GM19351 (cell line): ENCODE measurements at regions not wholly inside any gene's neighbourhood (a gene's known extent, or its start where the extent isn't known, plus 50 kb on each side); places are given as distances from the start of the nearest gene placed in this dataset.

Experiments used
- ATAC-seq: cut with Tn5 transposase; IDR thresholded peaks from one replicate; pipeline ENCODE4 v1.9.1; 2021; ENCODE audit warnings: mild to moderate bottlenecking, moderate library complexity; ENCODE audit not compliant: unreplicated experiment

DNA sequence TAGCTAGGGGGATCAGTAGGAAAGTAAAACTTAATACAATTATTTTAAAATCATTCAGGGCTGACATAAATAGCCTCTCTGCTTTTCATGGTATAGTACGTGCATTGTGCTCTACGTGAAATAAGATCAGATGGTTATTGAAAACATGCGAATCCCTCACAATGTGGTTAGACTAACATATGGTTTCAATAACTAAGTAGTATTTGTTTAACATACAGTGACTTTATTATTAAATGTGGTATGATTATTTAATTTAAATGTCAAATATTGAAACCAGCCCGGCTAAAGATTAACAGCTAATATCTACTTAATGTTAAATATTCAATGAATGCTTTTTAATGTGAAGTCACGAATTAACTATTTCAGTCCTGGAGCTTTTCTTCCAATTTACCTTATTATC is 473.9 kb upstream of the THBS1 start:
- ATAC-seq = no peak

DNA sequence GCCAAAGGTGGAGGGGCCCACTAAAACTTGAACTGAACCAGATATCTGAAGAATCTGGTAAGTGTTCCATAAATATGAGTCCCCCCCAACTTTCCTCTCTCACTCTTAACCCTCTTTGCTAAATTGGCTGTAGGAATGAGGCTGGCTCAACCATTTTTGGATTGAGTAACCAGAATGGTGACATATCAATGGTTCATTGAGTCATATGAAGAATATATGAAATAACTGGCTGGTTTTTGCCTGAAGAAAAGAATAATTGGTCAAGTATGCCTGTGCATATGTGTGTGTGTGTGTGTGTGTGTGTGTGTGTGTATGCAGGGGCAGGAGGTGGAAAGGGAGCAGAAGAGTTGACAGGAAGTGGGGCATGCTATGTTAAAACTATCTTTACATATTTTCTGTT is 472.9 kb upstream of the THBS1 start:
- no peak for ATAC-seq

DNA sequence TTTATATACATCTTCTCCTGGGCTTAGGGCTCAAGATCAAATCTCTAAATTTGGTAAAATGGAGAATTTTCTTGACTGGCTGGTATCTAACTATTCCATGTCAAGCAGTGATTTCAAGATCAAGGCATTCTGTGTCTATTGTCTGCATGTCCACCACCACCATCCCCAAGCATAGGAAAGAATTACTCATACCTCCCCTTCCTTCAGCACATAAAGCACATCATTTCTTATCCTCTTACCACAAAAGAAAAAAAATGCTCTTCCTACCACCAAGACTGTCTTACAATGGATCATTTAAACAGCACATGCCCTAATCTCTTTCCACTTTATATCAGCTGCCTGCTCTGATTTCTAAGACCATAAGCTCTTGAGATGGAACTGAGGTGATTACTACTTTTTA is 470.5 kb upstream of the THBS1 start:
- ATAC-seq = no peak

- no peak for ATAC-seq
Measured at GRCh38 chr15:39110746-39111145, 470.1 kb upstream of the THBS1 start.

DNA sequence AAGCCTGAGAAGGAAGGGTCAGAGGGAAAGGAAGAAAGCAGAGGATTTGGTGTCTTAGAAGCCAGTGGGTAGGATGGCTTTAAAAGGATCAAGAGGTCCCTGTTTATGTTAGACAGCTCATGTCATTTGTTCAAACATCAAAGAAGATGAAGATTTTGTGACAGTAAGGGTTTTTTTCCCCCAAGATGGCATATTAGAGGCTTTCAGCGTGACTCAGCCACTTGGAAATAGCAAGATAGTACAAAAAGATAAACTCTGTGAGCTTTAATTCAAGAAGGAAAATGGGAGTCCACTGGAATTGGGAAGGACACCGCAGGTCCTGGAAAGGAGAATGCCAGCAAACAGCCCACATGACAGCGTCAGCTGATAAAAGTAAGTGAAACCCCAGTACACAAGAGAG is 467.1 kb upstream of the THBS1 start:
- ATAC-seq = no peak

DNA sequence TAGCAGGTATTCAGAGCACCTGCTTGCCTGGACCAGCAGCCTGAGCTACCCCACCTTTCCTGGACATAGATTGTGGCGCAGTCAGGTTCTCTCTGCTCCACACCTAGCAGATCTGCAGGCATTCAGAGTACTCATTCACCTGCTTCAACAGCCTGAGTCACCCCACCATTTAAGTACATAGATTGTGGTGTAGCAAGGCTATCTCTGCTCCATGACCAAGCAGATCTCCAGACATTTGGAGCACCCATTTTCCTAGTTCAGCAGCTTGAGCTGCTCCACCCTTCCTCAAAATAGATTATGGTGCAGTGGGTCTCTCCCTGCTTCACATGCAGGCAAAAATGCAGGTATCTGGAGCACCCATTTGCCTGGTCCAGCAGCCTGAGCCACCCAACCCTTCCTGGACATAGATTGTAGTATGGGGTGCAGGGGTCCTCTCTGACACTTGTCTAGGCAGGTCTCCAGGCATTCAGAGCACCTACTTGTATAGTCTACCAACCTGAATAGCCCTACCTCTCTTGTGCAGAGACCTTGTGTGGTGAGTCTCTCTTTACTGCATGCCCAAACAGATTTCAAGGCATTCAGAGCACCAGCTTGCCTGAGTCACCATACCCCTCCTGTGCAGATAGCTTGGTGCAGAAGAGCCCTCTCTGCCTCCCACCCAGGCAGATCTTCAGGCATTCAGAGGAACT is 466.0 kb upstream of the THBS1 start:
- ATAC-seq = no peak

GRCh38 chr15:39115379-39116057 is 465.4 kb upstream of the THBS1 start:
- no peak for ATAC-seq

DNA sequence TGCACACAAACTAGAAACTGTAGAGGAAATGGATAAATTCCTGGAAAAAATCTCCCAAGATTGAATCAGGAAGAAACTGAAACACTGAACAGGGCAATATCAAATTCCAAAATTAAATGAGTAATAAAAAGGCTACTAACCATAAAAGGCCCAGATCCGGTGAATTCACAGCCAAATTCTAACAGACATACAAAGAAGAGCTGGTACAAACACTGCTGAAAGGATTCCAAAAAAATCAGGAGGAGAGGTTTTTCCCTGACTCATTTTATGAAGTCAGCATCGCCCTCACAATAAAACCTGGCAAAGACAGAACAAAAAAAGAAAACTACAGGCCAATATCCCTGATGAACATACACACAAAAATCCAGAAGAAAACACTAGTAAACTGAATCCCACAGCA is 462.4 kb upstream of the THBS1 start:
- ATAC-seq = no peak

- ATAC-seq = no peak
Measured at GRCh38 chr15:39124155-39124552, 456.7 kb upstream of the THBS1 start.

DNA sequence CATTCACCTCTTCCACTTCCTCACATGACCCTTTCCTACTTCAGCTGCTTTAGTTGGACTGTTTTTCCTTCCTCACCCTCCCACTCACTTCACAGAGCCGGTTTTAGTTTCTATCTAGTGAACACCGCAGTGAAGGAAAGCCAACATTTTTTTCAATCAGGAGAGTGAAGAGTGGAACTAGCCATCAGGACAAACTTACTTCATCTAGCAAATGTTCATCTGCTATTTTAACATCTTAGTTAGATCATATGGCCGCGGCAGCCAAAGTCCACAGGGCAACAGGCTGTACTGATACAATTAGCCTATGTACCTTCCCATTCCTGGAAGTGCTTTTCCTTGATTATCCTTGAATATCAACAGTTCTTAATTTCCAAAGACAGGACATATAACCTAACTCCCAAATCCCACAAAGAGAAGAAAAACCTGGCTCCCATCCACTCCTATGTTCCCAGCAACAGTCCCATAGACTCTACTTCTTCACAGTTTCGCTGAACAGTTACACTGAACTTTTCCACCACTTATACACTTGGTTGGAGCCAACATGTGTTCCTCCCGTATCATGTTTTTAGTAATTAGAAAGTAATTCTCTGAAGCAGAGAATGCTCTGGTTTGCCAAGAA is 456.2 kb upstream of the THBS1 start:
- ATAC-seq = no peak

DNA sequence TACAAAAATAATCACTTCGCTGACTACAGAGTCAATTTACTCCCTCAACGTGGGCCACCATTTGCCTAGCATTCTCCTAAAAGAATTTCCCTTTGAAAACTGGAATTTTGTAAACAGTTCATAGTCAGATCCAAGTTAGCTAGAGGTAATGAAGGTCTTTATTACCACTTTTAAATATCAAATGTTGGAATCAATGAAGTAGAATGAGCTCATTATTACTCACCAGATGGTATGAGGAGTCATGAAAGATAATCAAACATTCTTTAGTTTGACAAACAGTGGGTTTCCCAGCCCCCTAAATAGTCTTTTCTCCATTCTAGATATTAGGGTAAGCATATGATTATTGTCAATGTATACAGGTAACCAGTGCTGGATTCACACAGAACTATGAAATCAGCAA is 455.7 kb upstream of the THBS1 start:
- no peak for ATAC-seq

DNA sequence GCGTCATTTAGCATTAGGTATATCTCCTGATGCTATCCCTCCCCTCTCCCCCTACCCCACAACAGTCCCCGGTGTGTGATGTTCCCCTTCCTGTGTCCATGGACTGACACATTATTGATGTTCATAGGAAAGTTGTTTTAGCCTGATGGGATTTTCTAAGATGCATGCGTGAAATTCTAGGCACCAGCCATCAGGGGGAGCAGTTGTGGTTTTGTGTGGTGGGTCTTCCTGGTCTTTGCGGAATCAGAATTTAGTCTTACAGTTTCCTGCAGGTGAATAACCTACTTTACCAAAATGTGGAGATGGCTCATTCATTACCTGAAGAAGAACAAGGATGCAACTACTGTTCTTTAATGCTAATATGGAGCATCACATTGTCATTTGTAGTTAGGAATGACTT is 455.0 kb upstream of the THBS1 start:
- ATAC-seq = no peak

GRCh38 chr15:39127151-39127790 is 453.6 kb upstream of the THBS1 start:
- ATAC-seq = no peak

DNA sequence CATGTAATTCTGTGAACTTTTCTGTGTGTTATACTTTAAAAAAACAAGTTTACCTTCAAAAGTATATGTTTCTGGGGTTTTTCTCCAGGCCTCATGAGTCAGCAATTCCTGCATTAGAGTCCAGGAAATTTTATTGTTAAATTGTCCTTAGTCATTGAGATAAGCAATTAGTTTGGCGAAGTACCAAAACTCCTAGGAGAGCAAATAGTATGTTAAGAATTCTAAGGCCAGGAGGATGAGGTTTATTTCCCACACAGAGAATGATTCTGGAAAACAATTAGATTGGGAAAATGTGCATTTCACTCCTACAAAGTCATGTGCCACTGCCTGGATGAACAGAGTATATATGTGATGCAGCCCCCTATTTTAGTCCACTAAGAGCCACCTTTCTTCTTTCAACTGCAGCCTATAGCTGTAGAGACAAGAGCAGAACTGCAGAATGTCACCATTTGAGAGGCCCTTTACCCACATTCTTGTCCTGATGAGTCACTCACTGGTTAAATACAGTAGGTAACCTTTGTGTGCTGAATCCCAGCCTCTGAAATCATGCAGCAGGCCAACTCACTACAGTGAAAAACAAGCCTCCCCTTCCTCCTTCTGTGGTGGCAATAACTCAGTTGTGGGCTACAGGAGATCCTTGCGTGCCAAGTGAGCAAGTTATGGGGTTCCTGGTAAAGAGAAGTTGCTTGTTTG is 452.8 kb upstream of the THBS1 start:
- no peak for ATAC-seq

- ATAC-seq = no peak
Measured at GRCh38 chr15:39128746-39129145, 452.1 kb upstream of the THBS1 start.

DNA sequence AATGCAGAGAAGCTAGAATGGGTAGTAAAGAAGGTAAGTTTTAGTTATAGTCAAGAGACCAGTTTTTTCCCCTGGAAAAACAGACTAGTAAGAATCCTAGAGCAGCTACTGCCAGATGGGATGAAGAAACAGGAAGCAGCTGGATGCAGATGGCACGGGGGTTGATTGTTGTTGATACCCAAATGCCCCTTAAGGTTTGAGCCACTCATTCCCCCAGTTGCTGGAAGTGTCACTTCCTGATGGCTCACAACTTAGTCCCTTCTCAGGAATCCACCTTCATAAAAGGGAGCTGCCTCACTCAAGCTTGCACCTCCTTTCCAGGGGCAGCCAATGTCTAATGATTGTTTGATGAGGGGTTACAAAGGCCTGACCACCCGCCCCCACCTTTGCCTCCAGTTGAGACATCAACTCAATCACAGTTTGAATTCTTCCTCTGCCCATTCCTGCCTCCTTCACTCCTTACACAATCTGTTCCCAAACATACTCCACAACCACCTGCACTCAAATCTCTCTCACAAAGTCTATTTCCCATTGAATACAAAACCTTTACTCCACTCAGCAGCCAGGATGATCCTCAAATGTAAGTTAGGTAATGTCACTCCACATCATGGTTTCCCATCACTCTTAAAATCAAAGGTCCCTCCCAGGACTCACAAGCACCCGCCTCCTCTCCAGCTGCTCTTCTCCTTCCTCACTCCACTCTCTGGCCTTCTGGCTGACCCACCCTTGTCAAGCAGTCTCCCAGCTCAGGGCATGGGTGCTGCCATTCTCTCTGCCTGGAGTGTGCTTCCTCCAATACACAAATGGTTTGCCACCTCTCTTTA is 450.1 kb upstream of the THBS1 start:
- no peak for ATAC-seq

GRCh38 chr15:39131609-39132008 is 449.3 kb upstream of the THBS1 start:
- no peak for ATAC-seq

- ATAC-seq = no peak
Measured at GRCh38 chr15:39132070-39132469, 448.8 kb upstream of the THBS1 start.

DNA sequence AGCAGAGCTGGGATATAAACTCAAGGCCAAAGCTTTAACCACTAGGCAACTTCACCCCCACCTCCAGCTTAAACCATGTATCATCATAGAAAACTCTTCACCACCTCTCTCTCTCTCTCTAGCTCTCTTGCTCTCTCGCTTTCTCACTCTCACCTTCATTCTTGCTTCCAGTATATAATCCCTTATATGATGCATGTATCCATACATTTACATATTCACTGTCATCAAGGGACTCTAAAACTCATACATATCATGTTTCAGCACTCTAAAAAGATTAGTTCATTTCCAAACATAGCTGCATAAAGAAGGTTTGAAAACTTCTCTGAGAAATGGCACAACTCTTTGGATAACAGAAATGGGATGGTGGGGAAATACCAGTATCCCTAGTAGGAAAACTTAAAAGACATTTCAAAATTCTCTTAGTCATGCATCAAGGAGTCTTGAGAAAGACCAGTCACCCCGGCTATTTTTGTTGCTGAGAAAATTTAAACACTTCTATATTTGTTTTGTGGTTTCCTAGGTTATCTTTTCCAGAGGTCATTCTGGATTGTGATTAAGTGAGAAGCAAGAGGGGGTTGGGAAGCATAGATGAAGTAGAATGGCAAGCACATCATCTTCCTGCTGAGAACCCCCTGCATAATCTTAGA is 447.8 kb upstream of the THBS1 start:
- ATAC-seq = no peak

GRCh38 chr15:39134282-39134681 is 446.6 kb upstream of the THBS1 start:
- no peak for ATAC-seq
